H1 (cell line): ENCODE measurements at regions not wholly inside any gene's neighbourhood (a gene's known extent, or its start where the extent isn't known, plus 50 kb on each side); places are given as distances from the start of the nearest gene placed in this dataset.

Source experiments
- CEBPB ChIP-seq: IDR thresholded peaks from 2 replicates; pipeline ENCODE4 v1.6.1; 2012; ENCODE audit warnings: low read depth, low read length
- CHD2 ChIP-seq: IDR thresholded peaks from 2 replicates; pipeline ENCODE4 v1.6.1; 2012; ENCODE audit warnings: low read length, improper control_type of control experiment
- CTBP2 ChIP-seq: IDR thresholded peaks from 2 replicates; pipeline ENCODE4 v1.7.0; 2011; ENCODE audit warnings: borderline replicate concordance, mild to moderate bottlenecking, moderate library complexity, mixed read lengths, low read length; ENCODE audit not compliant: insufficient read depth, insufficient read length
- NANOG ChIP-seq: IDR thresholded peaks from 2 replicates; pipeline ENCODE4 v1.6.1; 2011; ENCODE audit warnings: low read length, low read depth, mild to moderate bottlenecking, inconsistent platforms; ENCODE audit not compliant: insufficient read depth, poor library complexity, severe bottlenecking
- NRF1 ChIP-seq: IDR thresholded peaks from 2 replicates; pipeline ENCODE4 v1.6.1; 2011; ENCODE audit warnings: mild to moderate bottlenecking, low read depth, low read length, improper control_type of control experiment
- POLR2AphosphoS5 ChIP-seq: IDR thresholded peaks from 2 replicates; pipeline ENCODE4 v1.6.1; 2011; ENCODE audit warnings: low read depth, low read length
- RAD21 ChIP-seq, 2 experiments: IDR thresholded peaks in 1 of 2; conservative IDR thresholded peaks in 1 of 2; 2 replicates each; pipeline ENCODE4 v1.6.1; 2011; ENCODE audit warnings: low read depth in 2 of 2, low read length in 2 of 2, improper control_type of control experiment in 1 of 2, inconsistent platforms in 1 of 2, mild to moderate bottlenecking in 1 of 2, moderate library complexity in 1 of 2
- SIRT6 ChIP-seq: IDR thresholded peaks from one replicate; pipeline ENCODE4 v1.7.1; 2012; ENCODE audit warnings: low read length, inconsistent platforms
- TF ChIP-seq, protein P1 (sequence below): fragments of 300-600 bp; sonication (generic); IDR thresholded peaks from 2 replicates; pipeline ENCODE4 v1.7.1; 2012; ENCODE audit warnings: low read length, moderate library complexity, mild to moderate bottlenecking, inconsistent platforms; ENCODE audit not compliant: insufficient replicate concordance
- TF ChIP-seq, protein P2 (sequence below): IDR thresholded peaks from 2 replicates; pipeline ENCODE4 v1.6.1; 2012; ENCODE audit warnings: low read length, inconsistent platforms

DNA sequence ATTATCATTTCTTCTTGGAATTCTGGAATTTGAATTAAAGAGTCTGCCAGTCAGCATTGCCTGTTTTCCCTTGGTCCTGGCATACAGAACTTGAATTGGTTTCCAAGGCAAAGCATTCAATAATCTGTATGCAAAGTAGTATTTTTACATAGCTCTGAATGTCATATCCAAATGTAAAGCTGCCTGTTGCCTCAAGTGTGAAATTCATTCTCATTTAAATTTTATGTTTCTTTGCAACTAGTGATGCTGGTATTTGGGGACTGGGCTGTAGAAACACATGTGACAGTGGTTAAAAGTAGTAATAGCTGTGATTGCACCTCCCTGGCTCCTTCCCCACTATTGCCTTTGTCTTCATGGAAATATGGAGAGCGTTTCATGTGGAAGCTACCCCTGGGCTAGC is 743.9 kb upstream of the GOLIM4 start (continued):
- TF ChIP-seq RAD21 (IDR thresholded peaks at IDR 0.05 in 1 of 2, conservative IDR thresholded peaks at IDR 0.05 in 1 of 2; ENCODE audit: low read depth in 2 of 2, low read length in 2 of 2) = no peak
- no peak for TF ChIP-seq CHD2
- TF ChIP-seq, protein P1, sequence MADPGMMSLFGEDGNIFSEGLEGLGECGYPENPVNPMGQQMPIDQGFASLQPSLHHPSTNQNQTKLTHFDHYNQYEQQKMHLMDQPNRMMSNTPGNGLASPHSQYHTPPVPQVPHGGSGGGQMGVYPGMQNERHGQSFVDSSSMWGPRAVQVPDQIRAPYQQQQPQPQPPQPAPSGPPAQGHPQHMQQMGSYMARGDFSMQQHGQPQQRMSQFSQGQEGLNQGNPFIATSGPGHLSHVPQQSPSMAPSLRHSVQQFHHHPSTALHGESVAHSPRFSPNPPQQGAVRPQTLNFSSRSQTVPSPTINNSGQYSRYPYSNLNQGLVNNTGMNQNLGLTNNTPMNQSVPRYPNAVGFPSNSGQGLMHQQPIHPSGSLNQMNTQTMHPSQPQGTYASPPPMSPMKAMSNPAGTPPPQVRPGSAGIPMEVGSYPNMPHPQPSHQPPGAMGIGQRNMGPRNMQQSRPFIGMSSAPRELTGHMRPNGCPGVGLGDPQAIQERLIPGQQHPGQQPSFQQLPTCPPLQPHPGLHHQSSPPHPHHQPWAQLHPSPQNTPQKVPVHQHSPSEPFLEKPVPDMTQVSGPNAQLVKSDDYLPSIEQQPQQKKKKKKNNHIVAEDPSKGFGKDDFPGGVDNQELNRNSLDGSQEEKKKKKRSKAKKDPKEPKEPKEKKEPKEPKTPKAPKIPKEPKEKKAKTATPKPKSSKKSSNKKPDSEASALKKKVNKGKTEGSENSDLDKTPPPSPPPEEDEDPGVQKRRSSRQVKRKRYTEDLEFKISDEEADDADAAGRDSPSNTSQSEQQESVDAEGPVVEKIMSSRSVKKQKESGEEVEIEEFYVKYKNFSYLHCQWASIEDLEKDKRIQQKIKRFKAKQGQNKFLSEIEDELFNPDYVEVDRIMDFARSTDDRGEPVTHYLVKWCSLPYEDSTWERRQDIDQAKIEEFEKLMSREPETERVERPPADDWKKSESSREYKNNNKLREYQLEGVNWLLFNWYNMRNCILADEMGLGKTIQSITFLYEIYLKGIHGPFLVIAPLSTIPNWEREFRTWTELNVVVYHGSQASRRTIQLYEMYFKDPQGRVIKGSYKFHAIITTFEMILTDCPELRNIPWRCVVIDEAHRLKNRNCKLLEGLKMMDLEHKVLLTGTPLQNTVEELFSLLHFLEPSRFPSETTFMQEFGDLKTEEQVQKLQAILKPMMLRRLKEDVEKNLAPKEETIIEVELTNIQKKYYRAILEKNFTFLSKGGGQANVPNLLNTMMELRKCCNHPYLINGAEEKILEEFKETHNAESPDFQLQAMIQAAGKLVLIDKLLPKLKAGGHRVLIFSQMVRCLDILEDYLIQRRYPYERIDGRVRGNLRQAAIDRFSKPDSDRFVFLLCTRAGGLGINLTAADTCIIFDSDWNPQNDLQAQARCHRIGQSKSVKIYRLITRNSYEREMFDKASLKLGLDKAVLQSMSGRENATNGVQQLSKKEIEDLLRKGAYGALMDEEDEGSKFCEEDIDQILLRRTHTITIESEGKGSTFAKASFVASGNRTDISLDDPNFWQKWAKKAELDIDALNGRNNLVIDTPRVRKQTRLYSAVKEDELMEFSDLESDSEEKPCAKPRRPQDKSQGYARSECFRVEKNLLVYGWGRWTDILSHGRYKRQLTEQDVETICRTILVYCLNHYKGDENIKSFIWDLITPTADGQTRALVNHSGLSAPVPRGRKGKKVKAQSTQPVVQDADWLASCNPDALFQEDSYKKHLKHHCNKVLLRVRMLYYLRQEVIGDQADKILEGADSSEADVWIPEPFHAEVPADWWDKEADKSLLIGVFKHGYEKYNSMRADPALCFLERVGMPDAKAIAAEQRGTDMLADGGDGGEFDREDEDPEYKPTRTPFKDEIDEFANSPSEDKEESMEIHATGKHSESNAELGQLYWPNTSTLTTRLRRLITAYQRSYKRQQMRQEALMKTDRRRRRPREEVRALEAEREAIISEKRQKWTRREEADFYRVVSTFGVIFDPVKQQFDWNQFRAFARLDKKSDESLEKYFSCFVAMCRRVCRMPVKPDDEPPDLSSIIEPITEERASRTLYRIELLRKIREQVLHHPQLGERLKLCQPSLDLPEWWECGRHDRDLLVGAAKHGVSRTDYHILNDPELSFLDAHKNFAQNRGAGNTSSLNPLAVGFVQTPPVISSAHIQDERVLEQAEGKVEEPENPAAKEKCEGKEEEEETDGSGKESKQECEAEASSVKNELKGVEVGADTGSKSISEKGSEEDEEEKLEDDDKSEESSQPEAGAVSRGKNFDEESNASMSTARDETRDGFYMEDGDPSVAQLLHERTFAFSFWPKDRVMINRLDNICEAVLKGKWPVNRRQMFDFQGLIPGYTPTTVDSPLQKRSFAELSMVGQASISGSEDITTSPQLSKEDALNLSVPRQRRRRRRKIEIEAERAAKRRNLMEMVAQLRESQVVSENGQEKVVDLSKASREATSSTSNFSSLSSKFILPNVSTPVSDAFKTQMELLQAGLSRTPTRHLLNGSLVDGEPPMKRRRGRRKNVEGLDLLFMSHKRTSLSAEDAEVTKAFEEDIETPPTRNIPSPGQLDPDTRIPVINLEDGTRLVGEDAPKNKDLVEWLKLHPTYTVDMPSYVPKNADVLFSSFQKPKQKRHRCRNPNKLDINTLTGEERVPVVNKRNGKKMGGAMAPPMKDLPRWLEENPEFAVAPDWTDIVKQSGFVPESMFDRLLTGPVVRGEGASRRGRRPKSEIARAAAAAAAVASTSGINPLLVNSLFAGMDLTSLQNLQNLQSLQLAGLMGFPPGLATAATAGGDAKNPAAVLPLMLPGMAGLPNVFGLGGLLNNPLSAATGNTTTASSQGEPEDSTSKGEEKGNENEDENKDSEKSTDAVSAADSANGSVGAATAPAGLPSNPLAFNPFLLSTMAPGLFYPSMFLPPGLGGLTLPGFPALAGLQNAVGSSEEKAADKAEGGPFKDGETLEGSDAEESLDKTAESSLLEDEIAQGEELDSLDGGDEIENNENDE = peak; percentile 74
- TF ChIP-seq CEBPB = no peak
- TF ChIP-seq POLR2AphosphoS5 = no peak
- no peak for TF ChIP-seq NRF1
- TF ChIP-seq NANOG = no peak
- TF ChIP-seq, protein P2, sequence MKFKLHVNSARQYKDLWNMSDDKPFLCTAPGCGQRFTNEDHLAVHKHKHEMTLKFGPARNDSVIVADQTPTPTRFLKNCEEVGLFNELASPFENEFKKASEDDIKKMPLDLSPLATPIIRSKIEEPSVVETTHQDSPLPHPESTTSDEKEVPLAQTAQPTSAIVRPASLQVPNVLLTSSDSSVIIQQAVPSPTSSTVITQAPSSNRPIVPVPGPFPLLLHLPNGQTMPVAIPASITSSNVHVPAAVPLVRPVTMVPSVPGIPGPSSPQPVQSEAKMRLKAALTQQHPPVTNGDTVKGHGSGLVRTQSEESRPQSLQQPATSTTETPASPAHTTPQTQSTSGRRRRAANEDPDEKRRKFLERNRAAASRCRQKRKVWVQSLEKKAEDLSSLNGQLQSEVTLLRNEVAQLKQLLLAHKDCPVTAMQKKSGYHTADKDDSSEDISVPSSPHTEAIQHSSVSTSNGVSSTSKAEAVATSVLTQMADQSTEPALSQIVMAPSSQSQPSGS = no peak
- TF ChIP-seq CTBP2 = no peak
- TF ChIP-seq SIRT6 = no peak
